PC-3 (cell line): ENCODE measurements at regions not wholly inside any gene's neighbourhood (a gene's known extent, or its start where the extent isn't known, plus 50 kb on each side); places are given as distances from the start of the nearest gene placed in this dataset.

ENCODE experiments used
- ATAC-seq: fragments of 200-7000 bp; cut with Tn5 transposase; 2 replicates; pipeline ENCODE4 v1.9.1; 2020; ENCODE audit warnings: mild to moderate bottlenecking, moderate library complexity
- BruUV-seq: library from RNA; stranded (reverse); fragments of 400-500 nt; replicated peaks from 2 replicates; lab custom pipeline; 2021; lab: Mats Ljungman, UMichigan
- CTCF ChIA-PET: fragments of 300-600 bp; sonication (Branson Sonifier 250); formaldehyde crosslinking; loops from one replicate; lab custom pipeline; 2022; ENCODE audit warnings: antibody characterized with exemption; lab: Charles Lee
- POLR2A ChIA-PET: fragments of 300-600 bp; sonication (Branson Sonifier 250); formaldehyde crosslinking; loops from one replicate; lab custom pipeline; 2022; ENCODE audit warnings: antibody characterized with exemption; ENCODE audit not compliant: unreplicated experiment; lab: Charles Lee
- DNase-seq: peaks from one replicate; pipeline ENCODE4 v3.0.0-alpha.2; 2015
- H2AFZ ChIP-seq: fragments of 300-600 bp; sonication (generic); 2 replicates; pipeline ENCODE4 v1.6.0; 2016; ENCODE audit warnings: antibody characterized with exemption, low read length
- H3F3A ChIP-seq: fragments of 300-600 bp; sonication (generic); one replicate; pipeline ENCODE4 v1.6.0; 2017; ENCODE audit warnings: antibody characterized with exemption, low read length, control low read depth, mild to moderate bottlenecking; ENCODE audit not compliant: unreplicated experiment
- H3K27ac ChIP-seq: fragments of 300-600 bp; sonication (generic); 2 replicates; pipeline ENCODE4 v1.5.1; 2016; ENCODE audit warnings: mild to moderate bottlenecking, low read length
- H3K27me3 ChIP-seq: fragments of 300-600 bp; sonication (generic); 2 replicates; pipeline ENCODE4 v1.6.1; 2016; ENCODE audit warnings: low read length, mixed read lengths
- H3K36me3 ChIP-seq: fragments of 300-600 bp; sonication (generic); 2 replicates; pipeline ENCODE4 v1.6.1; 2016; ENCODE audit warnings: low read depth, mixed run types, low read length, mixed read lengths
- H3K4me1 ChIP-seq: fragments of 300-600 bp; sonication (generic); 2 replicates; pipeline ENCODE4 v1.5.1; 2016; ENCODE audit warnings: low read length; ENCODE audit not compliant: insufficient read depth
- H3K4me2 ChIP-seq: fragments of 300-600 bp; sonication (generic); 2 replicates; pipeline ENCODE4 v1.6.0; 2016; ENCODE audit warnings: low read length
- H3K4me3 ChIP-seq: fragments of 300-600 bp; sonication (generic); 2 replicates; pipeline ENCODE4 v1.5.1; 2016; ENCODE audit warnings: mild to moderate bottlenecking, low read length, mixed read lengths
- H3K79me2 ChIP-seq: fragments of 300-600 bp; sonication (generic); 2 replicates; pipeline ENCODE4 v1.6.1; 2017; ENCODE audit warnings: low read length, mixed read lengths
- H3K9ac ChIP-seq: fragments of 300-600 bp; sonication (generic); 2 replicates; pipeline ENCODE4 v1.6.0; 2016; ENCODE audit warnings: mild to moderate bottlenecking, low read length
- H3K9me2 ChIP-seq: fragments of 300-600 bp; sonication (generic); replicated peaks from 2 replicates; pipeline ENCODE4 v1.6.1; 2016; ENCODE audit warnings: mixed run types, low read length, mixed read lengths
- H3K9me3 ChIP-seq: fragments of 300-600 bp; sonication (generic); 2 replicates; pipeline ENCODE4 v1.6.1; 2016; ENCODE audit warnings: low read length, mixed read lengths
- H4K20me1 ChIP-seq: fragments of 300-600 bp; sonication (generic); 2 replicates; pipeline ENCODE4 v1.6.1; 2016; ENCODE audit warnings: low read length, mixed read lengths
- CTCF ChIP-seq: fragments of 300-600 bp; sonication (generic); conservative IDR thresholded peaks from 2 replicates; pipeline ENCODE4 v1.5.1; 2017; ENCODE audit warnings: antibody characterized with exemption, low read depth, mild to moderate bottlenecking, low read length
- EZH2 ChIP-seq: fragments of 300-600 bp; sonication (generic); IDR thresholded peaks from one replicate; pipeline ENCODE4 v1.6.1; 2017; ENCODE audit warnings: antibody characterized with exemption, mild to moderate bottlenecking, low read length; ENCODE audit not compliant: unreplicated experiment
- EZH2phosphoT487 ChIP-seq: fragments of 300-600 bp; sonication (generic); IDR thresholded peaks from 2 replicates; pipeline ENCODE4 v1.6.1; 2018; ENCODE audit warnings: mild to moderate bottlenecking, antibody characterized with exemption, low read length, borderline replicate concordance
- intact Hi-C: fragments of 100-400 bp; cut with micrococcal nuclease; formaldehyde crosslinking; loops from 2 replicates; pipeline ENCODE4 v1.9.0; 2023

DNA sequence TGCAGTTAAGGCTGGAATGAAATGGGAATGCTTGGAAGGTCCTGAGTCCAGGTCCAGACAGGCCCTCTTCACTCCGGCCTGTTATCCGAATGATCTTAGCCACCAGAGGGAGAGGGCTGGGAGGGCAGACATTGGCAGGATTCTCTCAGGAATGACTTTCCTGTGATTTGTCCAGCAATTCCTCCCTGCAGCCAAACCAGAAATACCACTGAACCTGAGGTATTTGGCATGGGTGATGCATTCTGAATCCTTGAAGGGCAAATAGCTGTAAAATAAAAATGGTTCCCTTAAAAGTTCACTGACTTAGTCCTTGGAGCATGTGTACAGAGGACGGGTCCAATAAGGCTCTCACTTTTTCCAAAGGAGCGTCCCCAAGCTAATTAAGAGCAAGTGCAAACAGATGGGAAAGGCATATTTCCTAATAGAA is 77.5 kb upstream of the HABP2 start:
- H3K9me3 ChIP-seq: peaks cover 4% of the 10 kb centered on the region; the same call in 1 of the 2 replicates
- DNase-seq (peak; percentile 85), ATAC-seq (peak; percentile 76)
- peak overlapping the region; percentile 24; the same call in 1 of the 2 replicates for H3K4me2 ChIP-seq
- no peak overlapping the region for H3K4me3 ChIP-seq
- POLR2A ChIA-PET: no interaction called here
- H3K36me3 ChIP-seq: no peaks in the 10 kb centered on the region; the same call in 1 of the 2 replicates
- BruUV-seq: no TSS peak
- H3K4me1 ChIP-seq: peaks cover 21% of the 10 kb centered on the region
- no peak overlapping the region for H2AFZ ChIP-seq
- H3K27ac ChIP-seq: no peak overlapping the region
- CTCF ChIA-PET: no interaction called here
- no peak overlapping the region for H3K9ac ChIP-seq
- no peaks in the 10 kb centered on the region for H3K9me2 ChIP-seq
- H3K27me3 ChIP-seq: no peaks in the 10 kb centered on the region
- TF ChIP-seq EZH2 (no peak), EZH2phosphoT487 (no peak), CTCF (peak; percentile 43)
- intact Hi-C loops: loop anchor here (2.0 kb wide), 1 partner anchor 45 kb away; no protein-coding TSS in a partner anchor
- H4K20me1 ChIP-seq: no peaks in the 10 kb centered on the region
- no peaks in the 10 kb centered on the region for H3F3A ChIP-seq
- H3K79me2 ChIP-seq: no peaks in the 10 kb centered on the region

GRCh38 chr10:113476191-113476590 is 76.7 kb upstream of the HABP2 start:
- BruUV-seq: no TSS peak
- POLR2A ChIA-PET: no interaction called here
- no peak for ATAC-seq

More at GRCh38 chr10:113476191-113476590, 76.7 kb upstream of the HABP2 start:
- CTCF ChIA-PET: no interaction called here
- Histone ChIP-seq H3K36me3 (no peaks in the 10 kb centered on the region; the same call in 1 of the 2 replicates), H3K9me2 (no peaks in the 10 kb centered on the region), H3K4me1 (peaks cover 24% of the 10 kb centered on the region), H4K20me1 (no peaks in the 10 kb centered on the region), H3K9me3 (peaks cover 4% of the 10 kb centered on the region; the same call in 1 of the 2 replicates), H3K4me2 (no peak overlapping the region), H3F3A (no peaks in the 10 kb centered on the region), H3K4me3 (no peak overlapping the region), H3K27ac (no peak overlapping the region), H2AFZ (no peak overlapping the region), H3K79me2 (no peaks in the 10 kb centered on the region), H3K9ac (no peak overlapping the region), H3K27me3 (no peaks in the 10 kb centered on the region)
- DNase-seq: no peak
- intact Hi-C loops: no loop called here
- TF ChIP-seq EZH2phosphoT487 (no peak), CTCF (no peak), EZH2 (no peak)
